ENCODE measurements at regions not wholly inside any gene's neighbourhood (a gene's known extent, or its start where the extent isn't known, plus 50 kb on each side); places are given as distances from the start of the nearest gene placed in this dataset.

DNA sequence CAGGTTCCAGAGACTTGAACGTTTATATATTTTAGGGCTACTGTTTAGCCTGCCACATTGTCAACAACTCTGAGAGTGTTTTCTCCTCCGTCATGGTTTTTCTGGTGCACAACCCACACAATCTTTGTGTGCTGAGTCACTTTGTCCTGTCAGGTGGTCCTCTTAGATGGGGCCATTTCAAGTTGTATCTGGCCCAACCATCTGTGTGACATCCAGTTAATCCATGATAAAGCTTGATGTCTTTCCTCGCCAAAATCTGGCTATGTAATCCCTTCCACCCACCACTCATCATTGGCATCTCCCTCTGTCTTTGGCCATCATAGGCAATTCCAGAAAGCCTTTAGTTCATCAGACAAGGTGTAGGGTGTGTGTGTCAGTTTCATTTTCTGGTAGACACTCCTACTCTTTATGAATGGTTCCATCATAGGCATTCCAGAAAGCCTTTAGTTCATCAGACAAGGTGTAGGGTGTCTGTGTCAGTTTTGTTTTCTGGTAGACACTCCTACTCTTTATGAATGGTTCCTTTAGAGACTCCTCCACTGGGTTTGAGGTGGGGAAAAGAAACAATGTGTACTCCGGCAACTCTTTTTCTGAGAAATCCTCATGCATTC, 282.0 kb upstream of the ACTBL2 start:
- no peak for DNase-seq (ENCODE audit: extremely low read depth, low read depth)
- TF ChIP-seq, protein P1, sequence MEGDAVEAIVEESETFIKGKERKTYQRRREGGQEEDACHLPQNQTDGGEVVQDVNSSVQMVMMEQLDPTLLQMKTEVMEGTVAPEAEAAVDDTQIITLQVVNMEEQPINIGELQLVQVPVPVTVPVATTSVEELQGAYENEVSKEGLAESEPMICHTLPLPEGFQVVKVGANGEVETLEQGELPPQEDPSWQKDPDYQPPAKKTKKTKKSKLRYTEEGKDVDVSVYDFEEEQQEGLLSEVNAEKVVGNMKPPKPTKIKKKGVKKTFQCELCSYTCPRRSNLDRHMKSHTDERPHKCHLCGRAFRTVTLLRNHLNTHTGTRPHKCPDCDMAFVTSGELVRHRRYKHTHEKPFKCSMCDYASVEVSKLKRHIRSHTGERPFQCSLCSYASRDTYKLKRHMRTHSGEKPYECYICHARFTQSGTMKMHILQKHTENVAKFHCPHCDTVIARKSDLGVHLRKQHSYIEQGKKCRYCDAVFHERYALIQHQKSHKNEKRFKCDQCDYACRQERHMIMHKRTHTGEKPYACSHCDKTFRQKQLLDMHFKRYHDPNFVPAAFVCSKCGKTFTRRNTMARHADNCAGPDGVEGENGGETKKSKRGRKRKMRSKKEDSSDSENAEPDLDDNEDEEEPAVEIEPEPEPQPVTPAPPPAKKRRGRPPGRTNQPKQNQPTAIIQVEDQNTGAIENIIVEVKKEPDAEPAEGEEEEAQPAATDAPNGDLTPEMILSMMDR (IDR thresholded peaks at IDR 0.05; ENCODE audit: low read depth, low read length): no peak

DNA sequence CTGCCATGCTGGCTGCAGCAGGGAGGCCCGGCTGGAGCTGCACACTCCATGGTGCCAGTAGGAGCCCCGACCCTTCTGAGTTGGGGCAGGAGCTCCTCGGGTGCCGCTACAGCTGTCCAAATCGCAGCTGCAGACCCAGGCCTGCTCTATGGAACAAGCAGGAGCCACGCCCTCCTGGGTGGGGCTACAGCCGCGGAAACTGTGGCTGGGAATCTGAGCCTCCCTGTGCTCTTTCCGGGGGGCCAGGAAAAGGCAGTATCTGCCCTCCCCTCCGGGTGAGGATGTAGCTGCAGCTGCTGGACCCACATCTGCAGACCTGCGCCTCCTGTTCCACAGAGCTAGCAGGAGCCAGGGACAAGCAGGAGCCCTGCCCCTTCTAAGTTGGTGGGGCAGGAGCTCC, 278.9 kb upstream of the ACTBL2 start:
- TF ChIP-seq, protein P1 (IDR thresholded peaks at IDR 0.05; ENCODE audit: low read depth, low read length): no peak
- DNase-seq (ENCODE audit: extremely low read depth, low read depth): no peak

DNA sequence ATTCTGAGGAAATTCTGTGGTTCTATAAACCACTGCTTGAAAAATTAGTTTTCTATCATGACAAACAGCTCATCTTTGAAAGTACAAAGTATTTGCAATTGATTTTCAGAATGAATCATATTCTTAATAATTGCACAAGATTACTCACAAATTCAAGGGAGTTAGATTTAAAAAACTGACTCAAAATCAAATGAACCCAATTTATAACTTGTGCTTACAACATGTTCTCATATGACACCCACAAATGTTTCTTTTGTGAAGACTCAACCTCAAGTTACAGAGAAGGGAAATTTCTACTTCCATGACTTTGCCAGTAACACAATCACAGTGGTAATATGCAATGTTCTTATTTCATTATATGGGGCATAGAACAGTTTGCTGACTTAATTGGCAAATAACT, 272.0 kb upstream of the ACTBL2 start:
- TF ChIP-seq, protein P1 (IDR thresholded peaks at IDR 0.05; ENCODE audit: low read depth, low read length): no peak
- no peak for DNase-seq (ENCODE audit: extremely low read depth, low read depth)

DNA sequence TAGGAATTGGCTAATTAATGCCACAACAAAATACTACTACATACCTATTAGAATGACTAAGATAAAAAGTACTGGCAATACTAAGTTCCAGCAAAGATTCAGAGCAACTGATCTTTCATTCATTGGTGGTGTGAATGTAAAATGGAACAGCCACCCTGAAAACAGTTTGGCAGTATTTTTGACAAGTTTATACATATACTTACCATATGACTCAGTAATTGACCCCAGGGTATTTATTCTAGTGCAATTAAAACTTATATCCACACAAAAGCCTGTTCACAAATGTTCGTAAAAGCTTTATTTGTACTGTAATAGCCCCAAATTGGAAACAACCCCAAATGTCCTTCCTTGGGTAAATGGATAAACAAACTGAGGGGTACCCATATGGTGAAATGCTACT, 270.8 kb upstream of the ACTBL2 start:
- TF ChIP-seq, protein P1 (IDR thresholded peaks at IDR 0.05; ENCODE audit: low read depth, low read length): no peak
- DNase-seq (ENCODE audit: extremely low read depth, low read depth): no peak

DNA sequence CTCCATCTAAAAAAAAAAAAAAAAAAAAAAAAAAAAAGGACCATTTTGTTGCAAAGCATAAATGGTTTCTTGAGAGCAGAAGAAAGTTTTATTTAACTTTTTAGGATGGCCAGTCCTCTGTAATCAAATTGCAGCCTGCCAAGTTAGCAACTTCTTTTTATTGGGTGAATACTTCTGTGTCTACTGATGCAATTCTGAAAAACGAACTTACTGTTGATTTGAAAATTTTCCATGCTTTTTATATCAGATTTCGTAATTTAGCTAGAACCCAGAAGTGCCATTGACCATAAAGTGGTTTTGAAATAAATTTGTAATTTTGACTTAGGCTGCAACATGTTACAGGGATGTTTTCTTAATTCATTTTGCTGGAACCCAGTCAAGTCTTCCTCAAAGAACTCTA, 269.1 kb upstream of the ACTBL2 start:
- TF ChIP-seq, protein P1 (IDR thresholded peaks at IDR 0.05; ENCODE audit: low read depth, low read length): no peak
- DNase-seq (ENCODE audit: extremely low read depth, low read depth): no peak

DNA sequence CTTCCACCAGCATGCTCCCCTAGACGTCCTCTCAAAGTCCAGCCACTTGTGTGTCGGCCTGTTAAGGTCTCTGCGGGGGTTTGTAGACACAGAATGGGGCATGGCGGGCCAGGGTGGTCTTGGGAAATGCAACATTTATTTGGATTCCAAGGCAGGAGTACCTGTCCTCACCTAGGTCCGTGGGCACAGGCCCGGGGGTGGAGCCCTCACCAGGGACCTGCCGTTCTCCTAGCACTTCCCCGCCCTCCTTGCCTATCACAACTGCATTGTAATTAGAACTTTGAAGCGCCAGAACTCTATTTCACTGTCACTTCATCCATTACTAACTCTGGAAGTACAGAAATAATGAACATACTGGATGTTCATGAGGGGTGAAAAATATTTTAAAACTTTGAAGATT, 268.3 kb upstream of the ACTBL2 start:
- TF ChIP-seq, protein P1 (IDR thresholded peaks at IDR 0.05; ENCODE audit: low read depth, low read length): no peak
- no peak for DNase-seq (ENCODE audit: extremely low read depth, low read depth)

DNA sequence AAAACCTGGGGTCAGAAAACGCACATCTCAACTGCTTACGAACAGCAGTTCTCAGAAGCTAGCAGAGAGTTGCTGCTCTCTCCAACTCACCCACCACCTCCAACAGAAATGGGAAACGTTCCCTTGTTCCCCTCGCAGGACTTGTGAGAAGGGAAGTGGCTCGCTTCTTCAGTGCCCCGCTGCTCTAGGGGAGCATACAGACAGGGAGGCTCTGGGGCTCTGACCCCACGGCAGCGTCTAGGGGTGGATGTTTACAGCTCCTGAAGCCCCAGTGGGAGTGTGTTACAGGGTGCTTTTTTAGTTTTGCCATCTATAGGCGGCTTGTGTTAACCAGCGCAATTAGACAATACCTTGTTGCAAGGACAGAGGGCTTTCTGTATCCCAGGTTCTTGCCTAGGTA, 267.7 kb upstream of the ACTBL2 start:
- TF ChIP-seq, protein P1 (IDR thresholded peaks at IDR 0.05; ENCODE audit: low read depth, low read length): no peak
- no peak for DNase-seq (ENCODE audit: extremely low read depth, low read depth)

Measured in AG09319 (cell line).